Endothelial cell of umbilical vein (primary cell): ENCODE measurements at regions not wholly inside any gene's neighbourhood (a gene's known extent, or its start where the extent isn't known, plus 50 kb on each side); places are given as distances from the start of the nearest gene placed in this dataset.

Experiments used
- BruUV-seq: library from RNA; stranded (reverse); fragments of 400-500 nt; replicated peaks from 2 replicates; lab custom pipeline; 2021; lab: Mats Ljungman, UMichigan
- CTCF ChIA-PET: fragments of 300-600, 350-600 bp; sonication (Branson Sonifier 250); formaldehyde crosslinking; loops from one replicate; lab custom pipeline; 2021; ENCODE audit warnings: antibody characterized with exemption, inconsistent platforms; lab: Charles Lee
- POLR2A ChIA-PET: fragments of 300-600, 350-600 bp; sonication (Branson Sonifier 250); formaldehyde crosslinking; loops from one replicate; lab custom pipeline; 2021; ENCODE audit warnings: antibody characterized with exemption, inconsistent platforms; lab: Charles Lee
- DNase-seq: peaks from one replicate; pipeline ENCODE4 v3.0.0-alpha.2; 2011; ENCODE audit warnings: low read depth, low spot score
- FAIRE-seq: peaks from 2 replicates; lab custom pipeline; 2011; peaks lifted over from hg19 to GRCh38; lab: Jason Lieb, UNC
- H2AFZ ChIP-seq: 2 replicates; pipeline ENCODE4 v1.6.0; 2012; ENCODE audit warnings: low read depth, low read length, control low read depth, inconsistent platforms
- H3K27ac ChIP-seq: 2 replicates; pipeline ENCODE4 v1.5.1; 2011; ENCODE audit warnings: low read depth, mild to moderate bottlenecking, control low read depth, low read length, moderate library complexity; ENCODE audit not compliant: insufficient read depth
- H3K27me3 ChIP-seq, 2 experiments: 2 replicates each; pipeline versions ENCODE4 v1.6.0 to v1.6.1; 2011; ENCODE audit warnings: low read length in 2 of 2, mixed read lengths in 1 of 2; ENCODE audit not compliant: control insufficient read depth in 2 of 2, insufficient read depth in 2 of 2
- H3K36me3 ChIP-seq, 2 experiments: 2 replicates in 1 of 2; 3 replicates in 1 of 2; pipeline ENCODE4 v1.5.1; 2011; ENCODE audit warnings: low read length in 2 of 2, mild to moderate bottlenecking in 1 of 2, moderate library complexity in 1 of 2; ENCODE audit not compliant: control insufficient read depth in 2 of 2, insufficient read depth in 2 of 2; ENCODE audit errors: extremely low read depth in 1 of 2
- H3K4me1 ChIP-seq: 3 replicates; pipeline ENCODE4 v1.5.1; 2011; ENCODE audit warnings: mild to moderate bottlenecking, low read length; ENCODE audit not compliant: control insufficient read depth, insufficient read depth; ENCODE audit errors: extremely low read depth
- H3K4me2 ChIP-seq: 2 replicates; pipeline ENCODE4 v1.6.1; 2011; ENCODE audit warnings: low read length, control low read depth, mixed read lengths; ENCODE audit not compliant: insufficient read depth
- H3K4me3 ChIP-seq, 3 experiments: fragments of 200-600 bp in 1 of 3; sonication (generic), shearing (Covaris generic) in 1 of 3; replicated peaks in 1 of 3; 2 replicates each; pipeline ENCODE4 v1.5.1; 2011 to 2016; ENCODE audit warnings: control low read depth in 3 of 3, low read length in 3 of 3, mild to moderate bottlenecking in 2 of 3, inconsistent platforms in 1 of 3, low read depth in 1 of 3, moderate library complexity in 1 of 3; ENCODE audit not compliant: insufficient read depth in 1 of 3
- H3K79me2 ChIP-seq: 2 replicates; pipeline ENCODE4 v1.6.0; 2012; ENCODE audit warnings: low read length, inconsistent platforms; ENCODE audit not compliant: control insufficient read depth, insufficient read depth
- H3K9ac ChIP-seq: replicated peaks from 2 replicates; pipeline ENCODE3; 2011; ENCODE audit warnings: low read length, control low read depth; ENCODE audit not compliant: insufficient read depth; ENCODE audit errors: extremely low read depth
- H3K9me1 ChIP-seq: replicated peaks from 3 replicates; pipeline ENCODE4 v1.6.0; 2011; ENCODE audit warnings: mild to moderate bottlenecking, low read length; ENCODE audit not compliant: control insufficient read depth, insufficient read depth; ENCODE audit errors: extremely low read depth
- H3K9me3 ChIP-seq: replicated peaks from 2 replicates; pipeline ENCODE4 v1.5.1; 2012; ENCODE audit warnings: low read length, inconsistent platforms; ENCODE audit not compliant: control insufficient read depth, insufficient read depth
- H4K20me1 ChIP-seq: replicated peaks from 2 replicates; pipeline ENCODE3; 2011; ENCODE audit warnings: mild to moderate bottlenecking, low read length; ENCODE audit not compliant: control insufficient read depth, insufficient read depth; ENCODE audit errors: extremely low read depth
- CTCF ChIP-seq, 2 donors: IDR thresholded peaks; 1 replicate in 1 of 2; 2 replicates in 1 of 2; pipeline ENCODE4 v1.5.1; 2011; ENCODE audit warnings: low read length in 2 of 2, mild to moderate bottlenecking in 2 of 2, moderate library complexity in 2 of 2, control low read depth in 1 of 2, inconsistent platforms in 1 of 2, low read depth in 1 of 2; ENCODE audit not compliant: insufficient read depth in 1 of 2; ENCODE audit errors: extremely low read depth in 1 of 2
- EZH2 ChIP-seq: IDR thresholded peaks from 2 replicates; pipeline ENCODE4 v1.6.1; 2012; ENCODE audit warnings: borderline replicate concordance, low read depth, mild to moderate bottlenecking, moderate library complexity, low read length, inconsistent platforms; ENCODE audit not compliant: severe bottlenecking
- FOS ChIP-seq: IDR thresholded peaks from 2 replicates; pipeline ENCODE4 v1.6.1; 2011; ENCODE audit warnings: mild to moderate bottlenecking, low read length, moderate library complexity, borderline replicate concordance; ENCODE audit not compliant: insufficient read depth
- GATA2 ChIP-seq: IDR thresholded peaks from 2 replicates; pipeline ENCODE4 v1.7.0; 2011; ENCODE audit warnings: low read depth, mild to moderate bottlenecking, moderate library complexity, mixed read lengths, low read length; ENCODE audit not compliant: insufficient read length, insufficient read depth
- JUN ChIP-seq: IDR thresholded peaks from 2 replicates; pipeline ENCODE4 v1.6.1; 2011; ENCODE audit warnings: borderline replicate concordance, low read depth; ENCODE audit not compliant: insufficient read length, insufficient read depth
- MAX ChIP-seq: IDR thresholded peaks from 2 replicates; pipeline ENCODE4 v1.6.1; 2011; ENCODE audit not compliant: insufficient read depth, insufficient read length
- MYC ChIP-seq: IDR thresholded peaks from one replicate; pipeline ENCODE4 v1.6.1; 2011; ENCODE audit warnings: mild to moderate bottlenecking, low read depth, low read length
- POLR2A ChIP-seq: IDR thresholded peaks from 2 replicates; pipeline ENCODE4 v1.6.1; 2012; ENCODE audit warnings: low read depth, mild to moderate bottlenecking, control low read depth, low read length
- POLR2AphosphoS5 ChIP-seq: IDR thresholded peaks from 2 replicates; pipeline ENCODE4 v1.6.1; 2012; ENCODE audit warnings: low read depth, mild to moderate bottlenecking, control low read depth, low read length, moderate library complexity; ENCODE audit not compliant: insufficient read depth
- dilution Hi-C: fragments of 300-500 bp; cut with MboI; formaldehyde crosslinking; loops from one replicate; pipeline ENCODE4 v1.15.0; 2019; ENCODE audit warnings: low sequenced_read_pairs; ENCODE audit not compliant: extremely low pct_ligation_motif_present
- intact Hi-C: fragments of 100-400 bp; cut with micrococcal nuclease; formaldehyde crosslinking; loops from one replicate; pipeline ENCODE4 v1.10.0; 2022

GRCh38 chr2:45258311-45258710, 249.1 kb upstream of the SIX2 start:
- dilution Hi-C loops (no loop called here), intact Hi-C loops (no loop called here)
- DNase-seq: peak; percentile 57
- Histone ChIP-seq H2AFZ (peak overlapping the region; percentile 62), H3K9me3 (no peaks in the 10 kb centered on the region), H3K9me1 (no peaks in the 10 kb centered on the region), H3K9ac (peak overlapping the region; percentile 6), H3K4me1 (peaks cover 70% of the 10 kb centered on the region), H3K36me3 (no peaks in the 10 kb centered on the region), H3K4me3 (no peak overlapping the region), H3K4me2 (no peak overlapping the region), H3K79me2 (no peaks in the 10 kb centered on the region), H4K20me1 (no peaks in the 10 kb centered on the region), H3K27ac (peak overlapping the region; percentile 10), H3K27me3 (no peaks in the 10 kb centered on the region)
- ChIA-PET CTCF (interaction anchor here (1.2 to 1.8 kb wide), 2 partner anchors 17 to 237 kb away, joined by 3 to 6 read pairs; no protein-coding TSS in a partner anchor), POLR2A (no interaction called here)
- FAIRE-seq: no peak
- BruUV-seq: no TSS peak
- TF ChIP-seq POLR2AphosphoS5 (no peak), FOS (no peak), MAX (no peak), MYC (no peak), GATA2 (no peak), POLR2A (no peak), CTCF (IDR thresholded peaks at IDR 0.05; ENCODE audit: extremely low read depth in 1 of 2, insufficient read depth in 1 of 2, low read depth in 1 of 2, low read length in 2 of 2) (no peak), EZH2 (no peak), JUN (no peak)
